Choroid plexus epithelial cell (primary cell): ENCODE measurements at regions not wholly inside any gene's neighbourhood (a gene's known extent, or its start where the extent isn't known, plus 50 kb on each side); places are given as distances from the start of the nearest gene placed in this dataset.

ENCODE experiments used
- DNase-seq: peaks from one replicate; pipeline ENCODE4 v3.0.0-alpha.2; 2010; ENCODE audit warnings: low read depth
- H3K4me3 ChIP-seq: 2 replicates; pipeline ENCODE4 v1.5.1; 2011; ENCODE audit warnings: low read depth, mild to moderate bottlenecking, control low read depth, low read length, moderate library complexity
- CTCF ChIP-seq: conservative IDR thresholded peaks from 2 replicates; pipeline ENCODE4 v1.5.1; 2011; ENCODE audit warnings: low read depth, mild to moderate bottlenecking, control low read depth, inconsistent platforms, low read length, moderate library complexity

DNA sequence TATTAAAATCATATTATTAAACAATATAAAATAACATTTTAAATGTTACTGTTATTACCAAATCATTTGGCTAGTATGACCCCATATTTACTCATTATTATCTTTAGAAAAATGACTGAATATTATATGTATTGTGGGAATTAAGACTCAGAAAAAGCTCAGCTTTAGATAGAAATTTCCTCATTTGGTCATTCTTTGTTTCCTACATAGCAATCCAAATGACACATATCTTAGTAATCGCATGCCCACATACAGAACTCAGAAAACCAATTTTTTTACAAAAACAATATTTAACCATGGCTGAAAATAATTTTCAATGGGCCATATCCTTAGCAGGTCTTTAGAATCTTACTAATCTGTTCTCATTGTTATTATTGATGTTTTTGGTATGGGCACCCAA lies 53.8 kb upstream of the TSLP start:
- DNase-seq = no peak
- no peak for TF ChIP-seq CTCF
- no peak overlapping the region for H3K4me3 ChIP-seq
